ENCODE measurements at regions not wholly inside any gene's neighbourhood (a gene's known extent, or its start where the extent isn't known, plus 50 kb on each side); places are given as distances from the start of the nearest gene placed in this dataset.

- Histone ChIP-seq H3K4me1 (peaks cover 0 to 18% (median 5%) of the 10 kb centered on the region in 3 donors), H3K27me3 (no peaks in the 10 kb centered on the region), H3K27ac (no peak overlapping the region), H3K9me3 (no peaks in the 10 kb centered on the region), H3K36me3 (no peaks in the 10 kb centered on the region), H3K4me3 (no peak overlapping the region)
- no peak for FAIRE-seq
- 75 to 80% methylated on average over 14 of the region's 14 CpGs for WGBS, 2 donors
- TF ChIP-seq CTCF (IDR thresholded peaks at IDR 0.05): no peak
- intact Hi-C loops (cut with DNase I): no loop called here
- ATAC-seq: no peak
- DNase-seq: peak in 1 of 6 donors; percentile 11
Measured at GRCh38 chr2:8575834-8576423, 105.9 kb upstream of the ID2 start.

- WGBS, 2 donors: 61 to 67% methylated on average over 12 of the region's 12 CpGs
- DNase-seq (peak in 2 of 6 donors; percentile 9 to 56), FAIRE-seq (no peak), ATAC-seq (peak in 2 of 4 donors; percentile 21 to 41)
- no peak overlapping the region for H3K4me3 ChIP-seq
- TF ChIP-seq CTCF (IDR thresholded peaks at IDR 0.05): no peak
- no peak overlapping the region for H3K27ac ChIP-seq
- intact Hi-C loops (cut with DNase I): no loop called here
- no peaks in the 10 kb centered on the region for H3K9me3 ChIP-seq
- no peaks in the 10 kb centered on the region for H3K27me3 ChIP-seq
- H3K36me3 ChIP-seq: no peaks in the 10 kb centered on the region
- peaks cover 0 to 18% (median 5%) of the 10 kb centered on the region in 3 donors for H3K4me1 ChIP-seq
Measured at GRCh38 chr2:8576525-8577167, 105.2 kb upstream of the ID2 start.

GRCh38 chr2:8577573-8577972 is 104.3 kb upstream of the ID2 start:
- no peak for DNase-seq
- no peak for ATAC-seq
- H3K27ac ChIP-seq: no peak overlapping the region
- H3K4me3 ChIP-seq: no peak overlapping the region
- no peaks in the 10 kb centered on the region for H3K27me3 ChIP-seq
- H3K36me3 ChIP-seq: no peaks in the 10 kb centered on the region
- intact Hi-C loops (cut with DNase I): no loop called here
- 90 to 95% methylated on average over 8 of the region's 8 CpGs for WGBS, 2 donors
- no peaks in the 10 kb centered on the region for H3K9me3 ChIP-seq
- TF ChIP-seq CTCF (IDR thresholded peaks at IDR 0.05): no peak
- FAIRE-seq: no peak
- H3K4me1 ChIP-seq: peaks cover 0 to 18% (median 5%) of the 10 kb centered on the region in 3 donors

- Histone ChIP-seq H3K27ac (no peak overlapping the region), H3K4me3 (no peak overlapping the region), H3K9me3 (no peaks in the 10 kb centered on the region), H3K4me1 (peaks cover 5 to 22% (median 5%) of the 10 kb centered on the region in 3 donors), H3K36me3 (no peaks in the 10 kb centered on the region), H3K27me3 (no peaks in the 10 kb centered on the region)
- FAIRE-seq (no peak), DNase-seq (peak in 1 of 6 donors; percentile 11), ATAC-seq (no peak)
- TF ChIP-seq CTCF (IDR thresholded peaks at IDR 0.05): no peak
- 83 to 95% methylated on average over 19 of the region's 19 CpGs for WGBS, 2 donors
- intact Hi-C loops (cut with DNase I): no loop called here
Measured at GRCh38 chr2:8578335-8579244, 103.3 kb upstream of the ID2 start.
